Head of caudate nucleus (tissue), 42 donors: ENCODE measurements at regions not wholly inside any gene's neighbourhood (a gene's known extent, or its start where the extent isn't known, plus 50 kb on each side); places are given as distances from the start of the nearest gene placed in this dataset.

Source experiments
- DNase-seq, 42 donors: peaks; one replicate each; pipeline versions ENCODE4 v3.0.0 to v3.0.0-alpha.2; 2020 to 2021; ENCODE audit warnings: mixed read lengths in 7 of 42
- intact Hi-C: fragments of 100-400 bp; cut with DNase I; formaldehyde crosslinking; loops from one replicate; pipeline ENCODE4 v1.15.0; 2022

DNA sequence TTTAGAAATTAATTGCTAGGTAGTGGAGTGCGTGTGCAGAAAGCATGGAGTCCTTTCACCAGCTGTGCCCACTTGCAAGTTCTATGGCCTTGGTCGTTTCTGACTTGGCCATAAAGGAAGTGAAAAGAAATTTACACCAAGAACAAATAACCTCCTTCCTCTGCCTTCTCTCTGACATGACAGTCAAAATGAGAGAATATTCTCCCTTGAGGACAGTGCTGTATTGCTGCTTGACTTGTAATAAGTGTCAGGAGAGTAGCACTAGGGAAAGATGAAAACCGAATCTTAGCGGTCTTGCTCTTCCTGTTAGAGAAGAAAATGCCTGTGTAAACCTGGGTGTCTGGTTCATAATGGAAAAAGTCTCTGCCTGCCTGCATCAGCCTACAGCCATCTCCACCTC lies 333.1 kb upstream of the RAG2 start:
- intact Hi-C loops = no loop called here
- no peak for DNase-seq

DNA sequence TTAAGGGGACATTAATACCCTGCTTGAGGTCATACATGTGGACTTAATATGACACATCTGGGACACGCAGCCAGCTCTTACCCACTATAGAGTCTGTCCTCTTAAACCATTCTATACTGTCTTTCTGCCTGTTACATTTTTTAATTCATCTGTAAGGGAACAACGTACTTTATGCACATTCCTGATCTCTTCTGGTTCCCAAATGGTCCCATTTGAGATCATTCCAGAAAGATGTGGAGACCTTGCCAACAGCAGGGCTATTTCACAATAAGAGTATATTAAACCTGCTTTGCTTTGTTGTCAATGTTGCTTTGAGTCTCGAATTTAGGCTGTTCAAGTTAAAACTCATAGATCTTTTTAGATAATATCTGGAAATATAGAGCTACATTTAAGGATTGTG lies 332.2 kb upstream of the RAG2 start:
- no peak for DNase-seq
- intact Hi-C loops = no loop called here

GRCh38 chr11:36929401-36929800 lies 331.4 kb upstream of the RAG2 start:
- intact Hi-C loops = no loop called here
- no peak for DNase-seq

GRCh38 chr11:36928621-36929020 lies 330.6 kb upstream of the RAG2 start:
- no peak for DNase-seq

GRCh38 chr11:36899800-36900199 lies 301.8 kb upstream of the RAG2 start:
- intact Hi-C loops = no loop called here
- no peak for DNase-seq

More at GRCh38 chr11:36928621-36929020, 330.6 kb upstream of the RAG2 start:
- intact Hi-C loops = no loop called here

DNA sequence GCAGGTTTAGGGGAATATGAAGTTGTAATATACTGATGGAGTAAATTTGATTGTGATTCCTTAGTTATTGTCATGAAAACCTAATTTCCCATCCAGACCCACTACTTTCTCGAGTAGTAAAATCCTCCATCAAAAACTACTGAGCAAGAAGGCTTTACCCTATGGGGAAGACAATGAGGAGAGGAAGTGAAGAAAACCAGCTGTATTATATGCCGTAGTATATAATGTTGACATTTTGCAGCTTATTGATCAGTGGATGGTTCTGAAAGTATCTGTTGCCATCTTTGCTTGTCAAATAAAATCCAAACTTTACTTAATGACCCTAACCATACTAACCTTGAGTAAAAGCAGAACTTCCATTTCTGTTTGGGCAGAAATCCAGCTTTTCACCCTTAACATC lies 292.8 kb upstream of the RAG2 start:
- intact Hi-C loops = no loop called here
- DNase-seq = no peak

DNA sequence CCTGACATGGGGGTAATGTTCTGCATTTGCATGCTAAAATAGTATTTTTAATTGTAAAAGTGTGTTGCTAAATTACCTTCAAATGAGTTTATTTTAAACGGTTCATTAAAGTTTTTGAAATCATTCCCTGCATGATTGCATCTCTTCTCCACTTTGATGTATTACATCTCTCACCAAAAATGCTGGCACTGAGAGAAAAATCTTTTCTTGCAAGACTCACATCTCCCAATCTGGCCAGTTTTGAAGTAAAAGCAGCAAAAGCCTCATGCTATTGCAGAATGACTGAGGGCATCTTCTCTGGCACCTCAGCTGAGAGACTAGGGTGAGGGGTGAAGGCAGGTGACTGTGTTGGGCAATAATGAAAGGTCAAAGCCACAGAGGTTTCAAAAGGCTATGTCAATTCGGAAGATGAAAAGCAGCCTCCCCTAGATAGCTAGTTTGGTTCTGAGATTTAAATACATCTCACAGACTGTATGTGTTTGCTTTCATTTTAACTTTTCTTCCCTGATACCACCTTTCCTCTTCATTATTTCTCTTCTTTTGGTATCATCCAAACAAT lies 292.2 kb upstream of the RAG2 start:
- intact Hi-C loops = no loop called here
- no peak for DNase-seq

DNA sequence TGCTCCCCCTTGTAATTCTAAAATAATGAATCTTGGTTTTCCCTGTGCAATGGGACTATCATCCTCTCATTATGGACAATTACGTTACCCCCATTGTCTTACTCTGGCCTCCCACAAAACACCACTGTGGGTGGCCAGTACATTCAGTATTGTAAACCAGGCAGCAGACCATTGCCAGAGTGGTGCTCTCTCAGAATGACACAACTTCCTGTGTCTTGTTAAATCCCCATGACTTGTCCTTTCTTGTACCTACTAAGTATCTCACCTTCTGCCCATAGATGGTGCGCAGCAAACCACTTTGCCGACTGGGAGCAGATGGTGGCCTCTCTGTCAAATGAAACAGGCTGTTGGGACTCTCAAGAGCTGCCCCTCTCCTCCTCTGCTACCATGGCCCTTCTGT lies 287.1 kb upstream of the RAG2 start:
- DNase-seq = no peak
- intact Hi-C loops = no loop called here

DNA sequence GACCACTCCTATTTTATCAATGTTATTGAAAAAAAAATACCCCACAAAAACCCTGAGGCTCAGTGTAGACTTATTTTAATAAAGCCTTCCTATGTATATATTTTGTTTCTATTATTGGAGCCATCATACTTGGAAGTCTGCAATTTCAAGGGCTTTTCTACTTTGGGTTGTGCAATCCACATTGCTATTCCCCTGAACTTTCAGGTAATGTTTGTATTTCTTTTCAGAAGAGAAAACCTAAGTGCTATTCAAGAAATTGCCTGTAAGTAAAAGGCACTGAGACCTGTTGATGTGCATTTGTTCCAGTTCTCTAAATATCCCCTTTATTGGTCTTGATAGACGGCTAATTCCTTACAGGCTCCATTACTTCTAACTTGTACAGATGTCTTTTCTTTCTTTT lies 280.7 kb upstream of the RAG2 start:
- DNase-seq = no peak
- intact Hi-C loops = no loop called here

DNA sequence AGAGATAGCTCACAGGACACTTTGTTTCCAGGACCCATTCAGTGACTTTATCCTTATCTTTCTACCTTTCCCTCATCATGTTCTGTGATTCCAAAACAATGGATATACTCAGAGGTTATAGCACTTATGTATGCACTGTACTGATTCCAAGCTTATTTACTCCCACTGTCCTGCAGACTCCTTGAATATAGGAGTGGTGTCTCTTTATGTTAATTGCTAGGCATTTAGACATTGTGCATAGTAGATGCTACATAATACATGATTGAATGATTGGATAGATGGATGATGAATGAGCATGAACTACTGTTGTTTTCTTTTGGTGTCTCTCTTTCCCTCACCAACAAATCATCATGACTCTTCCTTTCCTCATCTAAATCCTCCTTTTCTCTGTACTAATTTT lies 279.1 kb upstream of the RAG2 start:
- no peak for DNase-seq
- intact Hi-C loops = no loop called here

GRCh38 chr11:36876266-36876665 lies 278.2 kb upstream of the RAG2 start:
- DNase-seq = no peak
- intact Hi-C loops = no loop called here

DNA sequence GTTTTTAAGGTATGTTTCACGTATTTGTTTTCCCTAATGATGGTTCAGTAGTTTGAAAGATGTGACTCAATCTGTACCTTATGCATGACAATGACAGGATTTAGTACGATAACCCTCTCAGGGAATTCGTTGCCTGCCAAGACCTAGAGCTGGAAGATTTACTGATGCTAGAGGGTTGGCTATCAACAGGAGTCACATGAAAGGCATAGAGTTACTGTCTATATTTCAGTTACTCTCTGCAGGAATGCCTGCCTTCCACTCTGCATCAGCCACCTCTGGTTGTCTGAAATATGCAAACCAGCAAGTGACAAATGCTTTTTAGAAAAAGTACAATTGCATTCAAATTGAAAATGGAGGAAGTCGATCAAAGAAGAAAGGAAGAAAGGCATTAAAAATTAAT lies 276.3 kb upstream of the RAG2 start:
- intact Hi-C loops = no loop called here
- no peak for DNase-seq

- intact Hi-C loops = no loop called here
- no peak for DNase-seq
Observed at GRCh38 chr11:36870361-36870760, 272.3 kb upstream of the RAG2 start.

DNA sequence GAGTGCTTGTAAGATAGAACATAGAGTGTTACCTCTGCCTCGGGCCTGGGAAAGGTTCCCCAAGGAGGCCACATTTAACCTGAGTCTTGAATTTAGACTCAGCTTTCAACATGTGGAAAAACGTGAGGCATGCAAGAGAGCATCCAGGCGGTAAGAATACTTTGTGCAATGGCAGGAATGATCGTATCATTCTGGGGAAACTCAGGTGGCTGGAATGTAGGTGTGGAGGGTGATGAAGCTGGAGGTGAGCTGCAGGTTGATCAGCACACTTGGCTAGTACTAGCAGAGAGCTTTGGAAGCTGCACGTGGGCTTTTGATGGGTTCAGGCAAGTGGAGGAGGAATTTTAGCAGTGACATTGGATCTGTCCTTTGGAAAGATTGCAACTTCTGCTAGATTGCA lies 270.3 kb upstream of the RAG2 start:
- intact Hi-C loops = no loop called here

DNA sequence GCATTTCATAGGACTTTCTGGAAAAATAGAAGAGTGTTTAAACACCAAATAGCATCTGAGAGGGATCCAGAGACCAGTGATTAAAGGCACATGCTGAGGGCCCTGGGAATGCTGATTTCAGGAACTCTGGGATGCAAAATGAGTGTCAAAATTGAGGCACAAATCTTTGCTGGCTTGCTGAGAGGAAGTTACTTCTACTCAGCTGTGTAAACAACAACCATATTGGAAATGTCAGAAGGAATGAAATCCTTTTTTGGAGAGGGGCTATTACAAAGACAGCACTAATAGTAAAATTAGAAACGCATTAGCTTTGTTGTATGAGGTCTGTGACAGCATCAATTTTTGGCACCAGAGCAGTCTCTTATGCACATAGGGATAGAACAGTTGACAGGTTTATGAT lies 267.8 kb upstream of the RAG2 start:
- DNase-seq = no peak
- intact Hi-C loops = no loop called here

More for the DNA sequence above, 270.3 kb upstream of the RAG2 start:
- DNase-seq = no peak

- DNase-seq = no peak
- intact Hi-C loops = no loop called here
Observed at GRCh38 chr11:36854875-36855274, 256.8 kb upstream of the RAG2 start.

GRCh38 chr11:36848660-36849059 lies 250.6 kb upstream of the RAG2 start:
- intact Hi-C loops = no loop called here
- DNase-seq = no peak

GRCh38 chr11:36840378-36840777 lies 242.3 kb upstream of the RAG2 start:
- intact Hi-C loops = no loop called here
- DNase-seq = peak in 2 of 42 donors; percentile 1 to 39

GRCh38 chr11:36837831-36838437 lies 239.9 kb upstream of the RAG2 start:
- intact Hi-C loops = no loop called here
- no peak for DNase-seq

DNA sequence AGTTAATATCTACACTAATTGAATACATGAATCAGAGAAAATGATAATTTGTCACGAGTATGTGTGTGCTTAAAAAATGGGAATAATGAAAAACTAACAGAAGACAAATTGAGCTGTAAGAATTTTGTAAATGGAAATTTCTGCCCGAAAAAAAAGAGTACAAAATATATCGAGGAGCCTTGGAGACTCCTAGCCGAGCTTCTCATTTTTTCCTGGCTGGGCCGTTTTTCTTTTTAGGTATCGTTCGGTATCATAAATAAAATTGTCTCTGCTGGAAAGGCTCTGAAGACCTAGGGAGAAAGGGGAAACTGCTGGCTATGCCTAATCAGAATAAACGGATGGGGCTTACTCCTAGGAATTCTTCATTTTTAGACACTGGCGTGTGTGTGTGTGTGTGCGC lies 227.2 kb upstream of the RAG2 start:
- DNase-seq = no peak
- intact Hi-C loops = no loop called here

DNA sequence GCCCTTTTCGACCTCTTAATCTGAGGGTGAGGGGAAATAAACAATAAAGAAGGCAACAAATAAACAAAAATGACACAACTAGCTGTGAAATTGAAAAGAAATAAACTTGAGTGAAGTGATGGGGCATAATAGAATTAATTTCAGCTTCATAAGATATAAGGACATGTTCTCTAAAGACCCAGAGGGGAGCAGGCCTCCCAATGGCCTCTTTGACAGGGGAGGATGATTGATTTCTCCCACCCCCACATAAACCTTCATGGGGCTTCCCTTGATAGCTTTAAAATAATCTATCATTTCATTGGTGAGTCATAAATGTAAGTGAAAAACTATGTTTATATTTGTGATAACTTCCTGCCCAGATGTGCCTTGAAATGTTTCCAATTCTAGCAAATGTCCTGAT lies 226.3 kb upstream of the RAG2 start:
- no peak for DNase-seq
- intact Hi-C loops = no loop called here

DNA sequence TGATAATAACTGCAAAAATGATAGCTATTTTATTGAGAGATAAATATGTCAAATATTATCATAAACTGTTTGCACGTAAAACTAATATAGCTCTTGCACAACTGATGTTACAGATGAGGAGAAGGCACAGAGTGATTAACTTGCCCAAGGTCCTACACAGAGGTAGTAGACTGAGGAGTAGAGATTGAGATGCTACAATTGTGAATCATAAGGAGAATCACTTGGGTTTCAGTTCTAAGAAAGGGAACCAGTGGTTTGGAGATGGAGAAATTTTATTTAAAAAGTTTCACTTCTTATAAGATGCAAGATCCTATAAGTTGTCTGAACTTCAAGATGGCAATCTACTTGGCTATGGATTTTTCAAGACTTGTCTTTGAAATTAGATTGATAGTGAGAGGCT lies 224.8 kb upstream of the RAG2 start:
- DNase-seq = no peak
- intact Hi-C loops = no loop called here
